DND-41 (cell line): ENCODE measurements at regions not wholly inside any gene's neighbourhood (a gene's known extent, or its start where the extent isn't known, plus 50 kb on each side); places are given as distances from the start of the nearest gene placed in this dataset.

Source experiments
- ATAC-seq: fragments of 200-7000 bp; cut with Tn5 transposase; 3 replicates; pipeline ENCODE4 v1.9.1; 2021; ENCODE audit warnings: low read depth; ENCODE audit not compliant: insufficient read depth
- DNase-seq: peaks from one replicate; pipeline ENCODE4 v3.0.0-alpha.2; 2020
- H2AFZ ChIP-seq: 2 replicates; pipeline ENCODE4 v1.6.0; 2012; ENCODE audit warnings: low read depth, low read length
- H3K27ac ChIP-seq: 2 replicates; pipeline ENCODE4 v1.5.1; 2012; ENCODE audit warnings: low read length, inconsistent platforms
- H3K27me3 ChIP-seq: fragments of 200-600 bp; sonication (generic); 2 replicates; pipeline ENCODE4 v1.6.0; 2012; ENCODE audit warnings: low read length, mild to moderate bottlenecking, inconsistent platforms; ENCODE audit not compliant: insufficient read depth, poor library complexity
- H3K36me3 ChIP-seq: 2 replicates; pipeline ENCODE4 v1.5.1; 2012; ENCODE audit warnings: low read length, inconsistent platforms; ENCODE audit not compliant: insufficient read depth
- H3K4me1 ChIP-seq: 2 replicates; pipeline ENCODE4 v1.5.1; 2012; ENCODE audit warnings: mild to moderate bottlenecking, low read length; ENCODE audit not compliant: insufficient read depth
- H3K4me2 ChIP-seq: 2 replicates; pipeline ENCODE4 v1.6.0; 2012; ENCODE audit warnings: mild to moderate bottlenecking, moderate library complexity, low read length, inconsistent platforms; ENCODE audit not compliant: insufficient read depth
- H3K4me3 ChIP-seq, 2 experiments: fragments of 200-600 bp in 1 of 2; shearing (Covaris generic) in 1 of 2; 2 replicates each; pipeline ENCODE4 v1.5.1; 2012 to 2016; ENCODE audit warnings: inconsistent platforms in 2 of 2, low read length in 2 of 2, mild to moderate bottlenecking in 2 of 2, low read depth in 1 of 2, moderate library complexity in 1 of 2
- H3K79me2 ChIP-seq: 2 replicates; pipeline ENCODE4 v1.6.0; 2012; ENCODE audit warnings: low read length, inconsistent platforms; ENCODE audit not compliant: insufficient read depth
- H3K9ac ChIP-seq: 2 replicates; pipeline ENCODE4 v1.6.0; 2012; ENCODE audit warnings: low read depth, mild to moderate bottlenecking, inconsistent platforms, low read length, moderate library complexity
- H3K9me3 ChIP-seq: 2 replicates; pipeline ENCODE4 v1.5.1; 2012; ENCODE audit warnings: low read length, moderate library complexity, mild to moderate bottlenecking, inconsistent platforms; ENCODE audit not compliant: insufficient read depth, severe bottlenecking
- H4K20me1 ChIP-seq: 2 replicates; pipeline ENCODE4 v1.6.0; 2012; ENCODE audit warnings: low read length; ENCODE audit not compliant: insufficient read depth
- CTCF ChIP-seq: IDR thresholded peaks from 2 replicates; pipeline ENCODE4 v1.5.1; 2012; ENCODE audit warnings: borderline replicate concordance, low read length, moderate library complexity, mild to moderate bottlenecking; ENCODE audit not compliant: poor library complexity, severe bottlenecking; ENCODE audit errors: extremely low read depth
- EZH2 ChIP-seq: IDR thresholded peaks from 3 replicates; pipeline ENCODE4 v1.6.1; 2012; ENCODE audit warnings: borderline replicate concordance, low read depth, mild to moderate bottlenecking, moderate library complexity, low read length, inconsistent platforms; ENCODE audit not compliant: severe bottlenecking

GRCh38 chrX:73768886-73769285 lies 83.6 kb downstream of the XIST start:
- H3K9ac ChIP-seq, result no peak overlapping the region
- H3K4me2 ChIP-seq, result no peak overlapping the region
- no peaks in the 10 kb centered on the region for H4K20me1 ChIP-seq
- TF ChIP-seq EZH2, result no peak
- TF ChIP-seq CTCF, result no peak
- no peaks in the 10 kb centered on the region for H3K79me2 ChIP-seq
- no peaks in the 10 kb centered on the region for H3K9me3 ChIP-seq
- H2AFZ ChIP-seq, result no peak overlapping the region
- H3K27ac ChIP-seq, result no peak overlapping the region
- H3K36me3 ChIP-seq, result no peaks in the 10 kb centered on the region
- ATAC-seq (no peak), DNase-seq (no peak)
- H3K4me1 ChIP-seq, result no peaks in the 10 kb centered on the region
- no peaks in the 10 kb centered on the region for H3K27me3 ChIP-seq
- no peak overlapping the region for H3K4me3 ChIP-seq

- no peak for DNase-seq
- Histone ChIP-seq H3K9me3 (no peaks in the 10 kb centered on the region), H3K4me1 (no peaks in the 10 kb centered on the region), H3K27me3 (no peaks in the 10 kb centered on the region), H3K36me3 (no peaks in the 10 kb centered on the region), H3K9ac (no peak overlapping the region), H3K79me2 (no peaks in the 10 kb centered on the region), H4K20me1 (no peaks in the 10 kb centered on the region), H3K4me2 (no peak overlapping the region), H3K27ac (no peak overlapping the region), H2AFZ (no peak overlapping the region), H3K4me3 (no peak overlapping the region)
- no peak for TF ChIP-seq EZH2
- TF ChIP-seq CTCF, result no peak
- no peak for ATAC-seq
Measured at GRCh38 chrX:73768160-73768559, 84.4 kb downstream of the XIST start.

GRCh38 chrX:73767017-73767416 lies 85.5 kb downstream of the XIST start:
- no peak overlapping the region for H2AFZ ChIP-seq
- peak; percentile 54; the same call in 1 of the 3 replicates for ATAC-seq
- H3K4me2 ChIP-seq, result no peak overlapping the region
- no peaks in the 10 kb centered on the region for H3K27me3 ChIP-seq
- no peaks in the 10 kb centered on the region for H3K36me3 ChIP-seq
- H3K79me2 ChIP-seq, result no peaks in the 10 kb centered on the region
- no peaks in the 10 kb centered on the region for H4K20me1 ChIP-seq
- H3K9me3 ChIP-seq, result no peaks in the 10 kb centered on the region
- no peak overlapping the region for H3K27ac ChIP-seq
- no peaks in the 10 kb centered on the region for H3K4me1 ChIP-seq
- H3K9ac ChIP-seq, result no peak overlapping the region
- DNase-seq, result no peak
- no peak overlapping the region for H3K4me3 ChIP-seq
- TF ChIP-seq EZH2, result no peak
- no peak for TF ChIP-seq CTCF

- H3K27ac ChIP-seq, result no peak overlapping the region
- no peaks in the 10 kb centered on the region for H3K27me3 ChIP-seq
- H3K9me3 ChIP-seq, result no peaks in the 10 kb centered on the region
- ATAC-seq, result no peak
- no peaks in the 10 kb centered on the region for H3K4me1 ChIP-seq
- no peaks in the 10 kb centered on the region for H3K79me2 ChIP-seq
- H3K36me3 ChIP-seq, result no peaks in the 10 kb centered on the region
- H3K4me3 ChIP-seq, result no peak overlapping the region
- no peaks in the 10 kb centered on the region for H4K20me1 ChIP-seq
- no peak overlapping the region for H3K4me2 ChIP-seq
- DNase-seq, result no peak
- H2AFZ ChIP-seq, result no peak overlapping the region
- TF ChIP-seq CTCF (no peak), EZH2 (no peak)
- H3K9ac ChIP-seq, result no peak overlapping the region
Measured at GRCh38 chrX:73766431-73766795, 86.1 kb downstream of the XIST start.
